Neuronal stem cell (in vitro differentiated cells): ENCODE measurements at regions not wholly inside any gene's neighbourhood (a gene's known extent, or its start where the extent isn't known, plus 50 kb on each side); places are given as distances from the start of the nearest gene placed in this dataset.
"Not testable (repeated sequence)": the region's sequence is repeated elsewhere in the genome, so short reads cannot be mapped to it uniquely, and the experiment has no call there.

Experiments
- DNase-seq: peaks from one replicate; pipeline ENCODE4 v3.0.0-alpha.2; 2013; ENCODE audit warnings: low spot score
- H2AFZ ChIP-seq: one replicate; pipeline ENCODE4 v1.6.1; 2013; ENCODE audit warnings: mild to moderate bottlenecking, low read length, inconsistent platforms
- H2AK5ac ChIP-seq: 2 replicates; pipeline ENCODE4 v1.6.1; 2013; ENCODE audit warnings: low read depth, mild to moderate bottlenecking, inconsistent platforms, low read length, moderate library complexity, mixed read lengths
- H2BK120ac ChIP-seq: 2 replicates; pipeline ENCODE4 v1.6.1; 2013; ENCODE audit warnings: low read depth, mild to moderate bottlenecking, inconsistent platforms, low read length, moderate library complexity, mixed read lengths
- H2BK12ac ChIP-seq: one replicate; pipeline ENCODE4 v1.6.1; 2013; ENCODE audit warnings: low read length, inconsistent platforms
- H2BK15ac ChIP-seq: 2 replicates; pipeline ENCODE4 v1.6.1; 2013; ENCODE audit warnings: mild to moderate bottlenecking, low read length, inconsistent platforms, mixed read lengths
- H2BK5ac ChIP-seq: one replicate; pipeline ENCODE4 v1.6.1; 2013; ENCODE audit warnings: inconsistent platforms, mild to moderate bottlenecking, low read length, moderate library complexity
- H3K14ac ChIP-seq: one replicate; pipeline ENCODE4 v1.6.1; 2013; ENCODE audit warnings: low read length, inconsistent platforms
- H3K18ac ChIP-seq: 2 replicates; pipeline ENCODE4 v1.6.1; 2013; ENCODE audit warnings: low read length, inconsistent platforms
- H3K23ac ChIP-seq: 2 replicates; pipeline ENCODE4 v1.6.1; 2013; ENCODE audit warnings: low read depth, mild to moderate bottlenecking, mixed read lengths, low read length, inconsistent platforms; ENCODE audit not compliant: poor library complexity
- H3K27ac ChIP-seq: replicated peaks from 3 replicates; pipeline ENCODE4 v1.5.1; 2013; ENCODE audit warnings: low read length, inconsistent platforms
- H3K27me3 ChIP-seq, 3 experiments: 2 replicates each; pipeline ENCODE4 v1.6.1; 2013; ENCODE audit warnings: low read length in 3 of 3, mild to moderate bottlenecking in 2 of 3, inconsistent platforms in 1 of 3, low read depth in 1 of 3, mixed read lengths in 1 of 3, moderate library complexity in 1 of 3; ENCODE audit not compliant: control insufficient read depth in 3 of 3, insufficient read depth in 3 of 3
- H3K36me3 ChIP-seq, 2 donors: replicated peaks in 1 of 2; 2 replicates each; pipeline ENCODE4 v1.6.1; 2013; ENCODE audit warnings: low read length in 2 of 2; ENCODE audit not compliant: control insufficient read depth in 2 of 2, insufficient read depth in 2 of 2
- H3K4ac ChIP-seq: 2 replicates; pipeline ENCODE4 v1.6.1; 2013; ENCODE audit warnings: inconsistent platforms, mild to moderate bottlenecking, low read length, moderate library complexity
- H3K4me1 ChIP-seq, 2 donors: 1 replicate in 1 of 2; 2 replicates in 1 of 2; pipeline ENCODE4 v1.6.1; 2013; ENCODE audit warnings: low read length in 2 of 2, low read depth in 1 of 2; ENCODE audit not compliant: control insufficient read depth in 2 of 2, insufficient read depth in 1 of 2
- H3K4me2 ChIP-seq: one replicate; pipeline ENCODE4 v1.6.1; 2013; ENCODE audit warnings: mild to moderate bottlenecking, low read length, inconsistent platforms; ENCODE audit not compliant: insufficient read depth, poor library complexity, severe bottlenecking
- H3K4me3 ChIP-seq, 2 donors: 2 replicates each; pipeline ENCODE4 v1.5.1; 2013; ENCODE audit warnings: low read length in 2 of 2, mild to moderate bottlenecking in 2 of 2, inconsistent platforms in 1 of 2, moderate library complexity in 1 of 2
- H3K79me1 ChIP-seq: one replicate; pipeline ENCODE4 v1.6.1; 2013; ENCODE audit warnings: low read depth, mild to moderate bottlenecking, inconsistent platforms, low read length, moderate library complexity
- H3K9ac ChIP-seq: one replicate; pipeline ENCODE4 v1.6.1; 2013; ENCODE audit warnings: mild to moderate bottlenecking, low read depth, low read length, inconsistent platforms; ENCODE audit not compliant: poor library complexity
- H3K9me3 ChIP-seq, 2 donors: replicated peaks in 1 of 2; 2 replicates each; pipeline versions ENCODE3 to v1.6.1; 2013; ENCODE audit warnings: low read length in 2 of 2, mild to moderate bottlenecking in 2 of 2, inconsistent platforms in 1 of 2, low read depth in 1 of 2, mixed read lengths in 1 of 2, moderate library complexity in 1 of 2; ENCODE audit not compliant: control insufficient read depth in 2 of 2, insufficient read depth in 1 of 2
- H4K8ac ChIP-seq: one replicate; pipeline ENCODE4 v1.6.1; 2013; ENCODE audit warnings: low read depth, mild to moderate bottlenecking, inconsistent platforms, low read length, moderate library complexity
- H4K91ac ChIP-seq: one replicate; pipeline ENCODE4 v1.6.1; 2013; ENCODE audit warnings: low read length, low read depth, mild to moderate bottlenecking, inconsistent platforms; ENCODE audit not compliant: poor library complexity
- WGBS, 2 donors: extraction: QIAGEN DNeasy Blood & Tissue Kit; methylation state at CpG; one replicate each; pipeline ENCODE4 v1.1.7; 2013; ENCODE audit warnings: missing lambda C conversion rate in 2 of 2, mixed read lengths in 1 of 2; ENCODE audit not compliant: insufficient read length in 2 of 2, insufficient replicate concordance in 1 of 2; ENCODE audit errors: extremely low coverage in 2 of 2; 5-methylcytosine and 5-hydroxymethylcytosine counted together

- H3K18ac ChIP-seq, H2BK120ac ChIP-seq, H2BK5ac ChIP-seq, H3K14ac ChIP-seq, H2BK15ac ChIP-seq, H2AFZ ChIP-seq, H3K23ac ChIP-seq, H3K9ac ChIP-seq, H2AK5ac ChIP-seq, H3K79me1 ChIP-seq, H3K4me3 ChIP-seq, H3K4me1 ChIP-seq, H4K91ac ChIP-seq, H3K36me3 ChIP-seq, H3K4ac ChIP-seq, H3K4me2 ChIP-seq, DNase-seq, H3K9me3 ChIP-seq, H3K27me3 ChIP-seq, H4K8ac ChIP-seq, H2BK12ac ChIP-seq, H3K27ac ChIP-seq: not testable (repeated sequence)
These were observed 296.0 kb upstream of the CCL2 start for GRCh38 chr17:33959098-33959497.

- Histone ChIP-seq H3K23ac (no peak overlapping the region), H3K4ac (no peak overlapping the region), H2BK12ac (no peak overlapping the region), H3K36me3 (no peaks in the 10 kb centered on the region), H2AFZ (no peak overlapping the region), H2BK15ac (no peak overlapping the region), H3K9me3 (peaks cover 0 to 2% of the 10 kb centered on the region in 2 donors), H3K4me1 (no peaks in the 10 kb centered on the region), H3K9ac (no peak overlapping the region), H4K8ac (no peak overlapping the region), H3K4me3 (no peak overlapping the region), H3K27ac (no peak overlapping the region), H3K4me2 (no peak overlapping the region), H3K79me1 (no peaks in the 10 kb centered on the region), H2BK120ac (no peak overlapping the region), H3K14ac (no peak overlapping the region), H2BK5ac (no peak overlapping the region), H4K91ac (no peak overlapping the region), H3K27me3 (no peaks in the 10 kb centered on the region), H3K18ac (no peak overlapping the region), H2AK5ac (no peak overlapping the region)
- no peak for DNase-seq
- WGBS, 2 donors: no CpG with 5 or more reads among the region's 7 CpGs
These were observed 292.0 kb upstream of the CCL2 start for GRCh38 chr17:33962857-33963655.

- H2BK120ac ChIP-seq: no peak overlapping the region
- H4K8ac ChIP-seq: no peak overlapping the region
- DNase-seq: no peak
These were observed 290.6 kb upstream of the CCL2 start for GRCh38 chr17:33964344-33964979.

GRCh38 chr17:33966410-33967059 lies 288.6 kb upstream of the CCL2 start:
- Histone ChIP-seq H2BK5ac (no peak overlapping the region), H3K27me3 (no peaks in the 10 kb centered on the region), H3K4ac (no peak overlapping the region), H3K4me3 (no peak overlapping the region), H3K36me3 (no peaks in the 10 kb centered on the region), H2AK5ac (no peak overlapping the region), H3K9me3 (no peaks in the 10 kb centered on the region), H3K14ac (no peak overlapping the region), H2BK120ac (no peak overlapping the region), H3K9ac (no peak overlapping the region), H2BK12ac (no peak overlapping the region), H3K79me1 (no peaks in the 10 kb centered on the region), H3K4me2 (no peak overlapping the region), H2AFZ (no peak overlapping the region), H3K18ac (no peak overlapping the region), H3K23ac (no peak overlapping the region), H4K8ac (no peak overlapping the region), H2BK15ac (no peak overlapping the region), H4K91ac (no peak overlapping the region), H3K27ac (no peak overlapping the region), H3K4me1 (peaks cover 0 to 9% of the 10 kb centered on the region in 2 donors)
- DNase-seq: no peak
- WGBS, 2 donors: no CpG with 5 or more reads among the region's 9 CpGs

More at GRCh38 chr17:33964344-33964979, 290.6 kb upstream of the CCL2 start:
- H2AK5ac ChIP-seq: no peak overlapping the region
- H3K9ac ChIP-seq: no peak overlapping the region
- H3K36me3 ChIP-seq: no peaks in the 10 kb centered on the region
- H3K4ac ChIP-seq: no peak overlapping the region
- H3K18ac ChIP-seq: no peak overlapping the region
- H3K14ac ChIP-seq: no peak overlapping the region
- no peak overlapping the region for H3K4me2 ChIP-seq
- H3K23ac ChIP-seq: no peak overlapping the region
- no peaks in the 10 kb centered on the region for H3K27me3 ChIP-seq
- no peak overlapping the region for H3K4me3 ChIP-seq
- no peak overlapping the region for H2BK12ac ChIP-seq
- no peak overlapping the region for H4K91ac ChIP-seq
- peaks cover 0 to 2% of the 10 kb centered on the region in 2 donors for H3K4me1 ChIP-seq
- H3K27ac ChIP-seq: no peak overlapping the region
- no peak overlapping the region for H2AFZ ChIP-seq
- no peaks in the 10 kb centered on the region for H3K79me1 ChIP-seq
- WGBS, 2 donors: no CpG with 5 or more reads among the region's 5 CpGs
- H3K9me3 ChIP-seq: peaks cover 0 to 2% of the 10 kb centered on the region in 2 donors
- no peak overlapping the region for H2BK15ac ChIP-seq
- no peak overlapping the region for H2BK5ac ChIP-seq
